ENCODE measurements at regions not wholly inside any gene's neighbourhood (a gene's known extent, or its start where the extent isn't known, plus 50 kb on each side); places are given as distances from the start of the nearest gene placed in this dataset.

GRCh38 chr6:125379174-125379573 lies 77.4 kb upstream of the HDDC2 start:
- TF ChIP-seq ZNF462 (CRISPR knock-in tag; IDR thresholded peaks at IDR 0.05) (no peak), CTCF (conservative IDR thresholded peaks at IDR 0.05; ENCODE audit: low read depth in 2 of 2) (no peak), EZH2phosphoT487 (IDR thresholded peaks at IDR 0.05; ENCODE audit: unreplicated experiment) (no peak), EZH2 (IDR thresholded peaks at IDR 0.05; ENCODE audit: low read depth, unreplicated experiment) (no peak), POLR2AphosphoS5 (IDR thresholded peaks at IDR 0.05; ENCODE audit: low read depth) (no peak), REST (IDR thresholded peaks at IDR 0.05; ENCODE audit: unreplicated experiment) (no peak), JUNB (IDR thresholded peaks at IDR 0.05; ENCODE audit: unreplicated experiment) (no peak), ZNF331 (CRISPR knock-in tag; IDR thresholded peaks at IDR 0.05; ENCODE audit: low read depth) (no peak), CREB1 (CRISPR knock-in tag; IDR thresholded peaks at IDR 0.05; ENCODE audit: low read depth) (no peak), ETS1 (IDR thresholded peaks at IDR 0.05) (no peak), ZNF114 (CRISPR knock-in tag; IDR thresholded peaks at IDR 0.05) (no peak), STAT1 (IDR thresholded peaks at IDR 0.05; ENCODE audit: unreplicated experiment) (no peak), NANOG (IDR thresholded peaks at IDR 0.05; ENCODE audit: borderline replicate concordance) (no peak)

Measured in GM23338 (cell line).